ENCODE measurements at regions not wholly inside any gene's neighbourhood (a gene's known extent, or its start where the extent isn't known, plus 50 kb on each side); places are given as distances from the start of the nearest gene placed in this dataset.
"Not testable (repeated sequence)": the region's sequence is repeated elsewhere in the genome, so short reads cannot be mapped to it uniquely, and the experiment has no call there.

DNA sequence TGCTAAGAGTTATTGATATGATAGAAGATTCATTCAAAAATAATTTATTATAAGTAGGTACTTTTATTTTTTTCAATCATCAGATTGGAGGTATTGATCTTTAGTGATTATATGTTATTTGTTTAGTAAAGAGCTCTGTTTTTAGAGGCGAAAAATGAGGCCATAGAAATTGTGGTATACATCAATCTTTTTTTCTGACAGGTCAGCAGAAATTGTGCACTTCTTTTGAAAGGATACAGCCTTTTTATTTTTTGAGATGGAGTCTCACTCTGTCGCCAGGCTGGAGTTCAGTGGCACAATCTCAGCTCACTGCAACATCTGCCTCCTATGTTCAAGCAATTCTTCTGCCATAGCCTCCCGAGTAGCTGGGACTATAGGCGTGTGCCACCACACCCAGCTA lies 292.1 kb downstream of the BAMBI start:
- DNase-seq = no peak

DNA sequence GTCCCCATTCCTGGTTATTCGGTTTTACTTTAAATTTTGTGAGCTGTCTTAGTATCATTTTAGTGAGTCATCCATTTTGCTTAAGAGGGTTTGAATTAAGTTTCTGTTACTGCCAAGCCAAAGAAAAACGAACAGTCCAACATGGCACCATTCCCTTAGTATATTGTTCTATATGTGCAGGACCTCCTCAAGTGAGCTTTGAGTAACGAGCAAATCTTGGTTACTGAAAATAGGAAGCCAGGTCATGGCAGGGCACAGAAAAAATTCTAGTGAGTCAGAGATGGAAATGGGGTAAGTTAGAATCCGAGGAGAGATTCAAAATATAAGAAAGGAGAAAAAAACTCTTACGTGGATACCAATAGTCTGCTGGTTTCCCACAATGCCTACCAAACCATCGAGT lies 292.9 kb downstream of the BAMBI start:
- DNase-seq = no peak

DNA sequence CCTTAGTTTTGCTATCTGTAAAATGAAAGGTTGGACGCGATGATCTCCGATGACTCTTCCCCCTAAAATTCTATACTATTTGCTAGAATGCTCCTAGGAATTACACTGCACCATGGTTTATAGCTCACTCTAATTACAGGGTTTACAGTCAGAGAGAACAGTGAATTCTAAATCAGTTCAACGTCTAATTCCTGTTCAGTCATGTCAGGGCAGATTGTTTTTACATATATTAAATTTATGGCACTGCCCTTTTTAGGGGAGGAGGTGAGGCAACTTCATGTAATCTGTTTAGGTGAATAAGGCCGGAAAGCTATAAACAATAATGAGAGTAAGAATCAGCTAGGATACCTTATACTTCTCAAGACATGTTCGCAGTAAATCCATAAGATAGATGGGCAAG lies 293.9 kb downstream of the BAMBI start:
- DNase-seq = no peak

DNA sequence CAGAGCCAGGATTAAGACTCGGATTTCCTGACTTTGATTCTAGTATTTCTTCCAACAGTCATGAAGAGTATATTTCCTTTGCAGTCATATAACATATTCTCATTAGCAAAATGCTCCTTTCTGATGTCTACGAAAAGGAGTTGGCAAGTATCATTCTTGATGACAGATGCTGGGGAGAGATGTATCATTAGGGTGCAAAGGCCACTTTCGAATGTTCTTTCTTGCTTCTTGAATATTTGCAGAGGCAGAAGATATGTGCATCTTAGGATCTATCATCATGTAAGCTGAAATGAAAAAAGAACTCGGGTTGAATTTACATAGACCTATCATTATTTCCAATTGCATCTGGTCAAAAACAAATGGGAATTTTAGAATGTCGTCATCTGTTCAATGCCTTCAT lies 294.4 kb downstream of the BAMBI start:
- DNase-seq = no peak

DNA sequence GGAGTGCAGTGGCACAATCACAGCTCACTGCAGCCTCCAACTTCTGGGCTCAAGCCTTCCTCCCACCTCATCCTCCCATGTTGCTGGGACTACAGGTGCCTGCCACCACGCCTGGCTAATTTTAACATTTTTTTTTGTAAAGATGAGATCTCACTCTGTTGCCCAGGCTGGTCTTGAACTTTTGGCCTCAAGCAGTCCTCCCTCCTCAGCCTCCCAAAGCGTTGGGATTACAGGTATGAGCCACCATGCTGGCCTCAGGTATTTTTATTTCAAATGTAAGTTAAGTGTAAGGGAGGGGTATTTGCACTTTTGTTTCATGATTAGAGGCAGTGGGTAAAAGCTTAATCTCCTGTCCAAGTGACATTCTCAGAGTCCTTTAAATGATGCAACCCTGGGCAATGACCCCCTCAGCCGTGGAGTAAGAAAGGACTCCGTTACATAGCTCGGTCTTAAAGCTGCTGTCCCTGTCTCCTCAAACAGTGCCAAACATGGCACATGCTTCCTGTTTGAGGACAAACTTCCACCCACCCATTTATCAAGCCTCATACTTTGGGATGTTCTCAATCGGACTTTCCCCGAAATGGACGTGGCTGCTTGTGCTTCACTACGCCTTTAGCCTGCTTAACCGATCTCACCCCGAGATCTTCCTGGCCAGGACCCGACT lies 296.1 kb downstream of the BAMBI start:
- no peak for DNase-seq

DNA sequence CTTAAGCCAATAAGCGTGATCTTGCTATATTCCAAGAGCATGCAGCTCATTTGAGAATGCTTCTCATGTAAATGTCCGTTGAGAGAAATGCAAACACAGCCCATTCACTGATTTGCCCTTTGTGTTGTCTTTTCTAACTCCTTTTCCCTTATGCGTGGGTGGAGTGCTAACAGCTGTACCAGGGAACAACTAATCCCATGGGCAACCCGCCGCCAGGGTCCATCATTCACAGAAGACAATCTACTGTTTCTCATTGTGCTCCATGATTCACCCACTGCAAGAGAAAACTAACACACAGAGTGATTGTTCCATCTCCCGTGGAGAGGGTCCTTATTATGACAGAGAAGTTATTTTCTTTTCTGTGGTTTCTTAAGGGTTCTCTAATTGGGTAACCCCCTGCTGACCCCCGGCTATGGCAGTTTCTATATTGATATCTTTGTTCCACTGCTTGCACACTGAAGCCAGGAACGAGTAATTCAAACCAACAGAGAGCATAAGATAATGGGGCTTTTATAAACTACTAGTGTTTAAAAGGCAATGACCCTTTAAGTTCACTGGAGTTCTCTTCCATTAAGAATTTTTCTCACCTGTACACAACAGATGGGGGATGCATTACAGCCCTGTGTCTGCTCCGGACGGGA lies 298.7 kb downstream of the BAMBI start:
- DNase-seq = no peak

DNA sequence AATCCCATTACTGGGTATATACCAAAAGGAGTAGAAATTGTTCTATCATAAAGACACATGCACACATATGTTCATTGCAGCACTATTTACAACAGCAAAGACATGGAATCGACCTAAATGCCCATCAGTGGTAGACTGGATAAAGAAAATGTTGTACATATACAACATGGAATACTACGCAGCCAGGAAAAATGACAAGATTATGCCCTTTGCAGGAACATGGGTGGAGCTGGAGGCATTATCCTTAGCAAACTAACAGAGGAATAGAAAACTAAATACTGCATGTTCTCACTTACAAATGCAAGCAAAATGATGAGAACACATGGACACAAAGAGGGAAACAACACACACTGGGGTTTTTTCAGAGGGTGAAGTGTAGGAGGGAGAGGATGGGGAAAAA lies 300.2 kb downstream of the BAMBI start:
- no peak for DNase-seq

DNA sequence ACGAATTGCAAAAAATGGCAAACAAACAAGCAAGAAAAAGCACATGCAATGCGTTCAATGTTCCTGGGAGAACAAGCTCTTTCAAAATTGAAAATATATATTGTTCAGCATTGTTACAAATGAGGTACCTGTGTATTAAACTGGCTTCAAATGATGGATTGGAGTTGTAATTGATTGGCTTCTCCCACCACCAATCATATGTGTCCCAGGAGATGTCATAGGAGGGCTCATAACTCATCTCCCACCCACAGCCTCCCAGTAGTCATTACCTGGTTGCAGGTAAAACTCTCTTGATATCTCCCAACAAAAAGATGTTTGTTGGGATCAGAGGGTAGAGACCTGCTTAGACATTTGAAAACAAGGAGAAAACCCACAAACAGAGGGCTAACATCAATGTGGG lies 302.9 kb downstream of the BAMBI start:
- DNase-seq = no peak

DNA sequence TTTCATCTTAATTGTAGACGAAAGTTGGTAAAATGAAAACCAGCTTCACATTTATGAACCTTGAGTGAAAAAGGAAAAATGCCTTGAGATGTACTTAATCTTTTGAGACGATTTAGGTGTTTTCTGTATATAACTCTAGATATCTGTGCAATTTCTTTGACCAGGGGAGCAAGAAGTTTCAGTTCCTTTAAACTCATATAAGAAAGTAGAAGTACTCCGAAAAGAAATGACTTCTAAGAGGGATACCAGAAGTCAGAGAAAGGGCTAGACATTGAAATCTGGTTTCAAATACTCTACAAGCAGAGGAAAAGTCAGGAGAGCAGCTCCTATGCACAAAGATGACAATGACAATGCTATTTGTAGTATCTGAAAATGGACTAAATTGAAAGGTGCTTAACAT lies 303.7 kb downstream of the BAMBI start:
- no peak for DNase-seq

DNA sequence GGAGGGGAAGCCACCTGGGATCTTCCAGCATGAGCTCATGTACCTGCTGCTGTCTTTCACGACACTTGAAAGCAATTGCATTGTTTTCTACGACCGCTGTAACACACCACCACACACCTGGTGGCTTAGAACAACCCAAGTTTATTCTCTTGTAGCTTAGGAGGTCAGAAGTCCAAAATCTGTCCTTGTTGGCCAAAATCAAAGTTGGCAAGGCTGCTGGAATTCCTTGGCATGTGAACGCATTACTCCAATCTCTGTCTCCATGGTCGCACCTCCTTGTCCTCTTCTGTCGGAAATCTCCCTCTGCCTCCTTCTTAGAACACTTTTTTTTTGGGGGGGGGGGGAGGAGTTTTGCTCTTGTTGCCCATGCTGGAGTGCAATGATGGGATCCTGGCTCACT lies 305.7 kb downstream of the BAMBI start:
- no peak for DNase-seq

DNA sequence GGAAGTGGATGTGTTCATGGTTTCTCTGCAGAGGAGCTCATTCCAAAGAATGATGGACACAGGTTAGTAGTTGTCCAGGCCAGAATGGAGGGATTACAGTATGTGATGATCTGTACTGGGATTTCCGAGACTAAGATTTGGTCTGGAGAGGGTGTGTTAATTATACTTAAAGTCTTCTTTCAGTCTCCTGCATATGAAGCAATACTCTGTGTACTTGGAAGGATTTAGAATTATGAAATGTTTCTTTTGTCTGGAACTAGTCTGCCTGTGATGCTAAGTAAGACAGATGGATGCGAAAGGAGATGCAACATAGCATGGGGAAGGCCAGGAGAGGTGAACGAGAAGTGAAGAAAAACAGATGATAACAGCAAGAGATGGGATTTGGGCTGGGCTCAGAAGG lies 305.1 kb upstream of the LYZL1 start:
- DNase-seq = no peak

DNA sequence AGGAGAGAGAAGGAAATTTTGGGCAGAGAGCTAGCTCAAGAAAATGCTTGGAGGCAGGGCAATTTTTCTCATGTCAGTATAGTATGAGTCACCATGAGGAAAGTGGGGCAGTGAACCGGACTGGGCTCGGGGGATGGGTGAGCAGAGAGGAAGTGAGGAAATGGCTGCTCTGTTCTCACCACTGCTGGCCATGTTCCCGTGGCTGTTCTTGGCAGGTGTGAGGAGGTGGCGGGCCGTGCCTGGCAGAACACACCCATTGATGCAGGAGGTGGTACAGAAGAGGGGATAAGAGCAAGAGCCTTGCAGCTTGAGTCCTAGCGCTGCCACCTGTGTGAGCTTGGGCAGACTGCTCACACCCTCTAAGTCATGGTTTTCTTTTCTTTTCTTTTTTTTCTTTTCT lies 304.4 kb upstream of the LYZL1 start:
- DNase-seq = peak in 1 of 2 donors; percentile 43

DNA sequence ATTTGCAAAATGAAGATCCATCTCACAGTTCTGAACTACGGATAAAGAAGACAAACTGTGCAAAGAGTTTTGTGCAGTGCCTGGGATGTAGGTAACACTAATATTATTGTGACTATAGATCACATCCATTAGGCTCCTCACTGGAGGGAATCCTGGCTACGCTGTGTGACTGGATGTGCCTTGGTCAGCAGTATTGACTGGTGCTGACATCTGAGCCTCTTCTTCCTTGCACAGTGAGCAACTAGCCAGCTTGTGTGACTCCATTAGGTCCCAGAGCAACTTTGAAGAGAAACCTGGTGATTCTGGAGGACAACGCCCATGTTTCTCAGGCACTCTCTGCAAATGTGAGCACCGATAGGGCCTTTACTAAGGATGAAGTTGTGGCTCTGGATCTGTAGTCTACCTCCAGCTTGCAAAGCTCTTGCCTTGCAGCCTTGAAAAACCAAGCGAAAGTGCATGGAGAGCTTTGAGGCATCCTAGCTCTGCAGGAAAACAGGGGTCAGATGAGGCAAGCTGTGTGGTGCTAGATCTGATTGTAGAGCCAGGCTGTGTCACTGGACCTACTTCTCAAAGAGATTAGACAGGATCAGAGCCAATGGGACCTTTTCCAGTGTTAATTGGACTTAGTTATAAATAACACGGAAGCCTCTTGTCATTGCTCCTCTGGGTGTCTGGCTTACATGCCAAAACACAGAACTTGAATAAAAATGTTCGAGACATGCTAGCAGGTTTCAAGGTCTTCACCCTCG lies 303.6 kb upstream of the LYZL1 start:
- no peak for DNase-seq

DNA sequence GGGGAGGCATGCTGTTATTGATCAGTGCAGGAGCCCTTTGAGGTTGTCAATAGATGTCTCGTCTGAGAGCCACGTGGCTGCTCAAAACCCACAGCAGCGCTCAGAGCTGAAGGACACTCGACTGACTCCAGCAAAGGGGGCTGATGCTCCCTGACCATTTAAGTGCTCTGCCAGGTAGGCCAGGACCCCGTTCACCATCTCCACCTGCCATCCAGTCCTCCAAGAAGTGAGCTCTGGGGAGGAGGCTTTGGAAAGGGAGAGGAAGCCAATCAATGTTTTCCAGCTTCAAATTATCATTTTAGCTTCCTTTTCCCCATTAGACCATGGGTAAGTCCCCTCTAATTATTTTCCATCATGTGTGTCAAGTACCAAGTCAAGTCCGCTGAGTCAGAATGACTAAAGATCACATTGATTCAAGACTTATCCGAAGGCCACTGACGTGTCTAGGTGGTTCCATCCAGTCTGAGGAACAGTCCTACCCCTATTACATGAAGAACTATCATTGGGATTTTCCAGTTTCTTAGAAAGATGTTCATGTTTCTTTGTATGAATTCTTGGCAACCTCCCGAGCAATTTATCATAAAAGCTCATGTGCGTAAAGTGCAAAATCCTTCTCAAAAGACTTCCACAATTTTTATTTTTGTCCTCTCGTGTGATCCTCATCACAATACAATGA lies 302.6 kb upstream of the LYZL1 start:
- no peak for DNase-seq

DNA sequence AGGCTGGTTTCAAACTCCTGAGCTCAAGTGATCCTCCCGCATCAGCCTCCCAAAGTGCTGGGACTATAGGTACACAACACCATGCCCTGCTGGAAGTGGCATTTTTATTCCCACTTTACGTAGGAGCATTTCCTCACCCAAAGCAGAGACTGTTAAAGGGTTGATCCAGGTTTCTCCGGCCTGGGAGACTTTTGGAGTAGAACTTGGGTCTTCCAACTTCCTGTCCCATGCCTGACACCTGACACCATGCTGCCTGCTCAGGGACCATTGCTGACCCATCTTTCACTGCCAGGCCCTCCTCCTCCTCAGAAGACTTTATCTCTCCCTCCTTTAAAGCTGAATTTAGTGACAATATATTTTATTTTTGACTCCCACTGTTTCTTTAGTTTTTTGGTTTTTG lies 302.0 kb upstream of the LYZL1 start:
- no peak for DNase-seq

DNA sequence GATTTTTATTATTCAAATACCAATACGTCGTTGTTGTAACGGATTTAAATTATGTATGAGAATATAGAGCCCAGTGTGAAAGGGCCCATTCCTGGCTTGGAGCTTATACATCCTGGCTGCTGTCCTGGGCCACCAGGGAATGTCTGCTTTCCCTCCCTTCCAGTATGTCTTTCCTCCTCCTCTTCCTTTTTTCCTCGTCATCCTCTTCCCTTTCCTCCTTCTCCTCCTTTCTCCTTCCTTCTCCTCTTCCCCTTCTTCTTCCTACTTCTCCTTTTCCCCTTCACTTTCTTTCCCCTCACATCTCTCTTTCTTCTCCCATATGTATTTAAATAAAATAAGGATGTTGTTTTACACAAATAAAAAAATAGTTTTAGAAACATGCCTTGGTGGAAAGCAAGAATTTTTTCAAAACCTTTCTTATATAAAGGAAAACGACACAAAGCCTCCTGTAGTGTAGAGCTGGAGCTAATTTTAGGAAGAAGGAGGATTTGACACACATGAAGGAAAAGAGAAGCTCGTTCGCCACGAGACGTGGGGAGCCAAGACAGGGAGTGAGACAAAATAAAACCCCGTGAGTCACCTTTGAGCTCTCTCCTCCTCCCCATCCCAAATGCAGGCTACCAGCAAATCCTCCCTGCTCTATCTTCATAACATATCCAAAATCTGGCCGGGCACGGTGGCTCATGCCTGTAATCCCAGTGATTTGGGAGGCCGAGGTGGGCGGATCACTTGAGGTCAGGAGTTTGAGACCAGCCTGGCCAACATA lies 301.1 kb upstream of the LYZL1 start:
- DNase-seq = no peak

DNA sequence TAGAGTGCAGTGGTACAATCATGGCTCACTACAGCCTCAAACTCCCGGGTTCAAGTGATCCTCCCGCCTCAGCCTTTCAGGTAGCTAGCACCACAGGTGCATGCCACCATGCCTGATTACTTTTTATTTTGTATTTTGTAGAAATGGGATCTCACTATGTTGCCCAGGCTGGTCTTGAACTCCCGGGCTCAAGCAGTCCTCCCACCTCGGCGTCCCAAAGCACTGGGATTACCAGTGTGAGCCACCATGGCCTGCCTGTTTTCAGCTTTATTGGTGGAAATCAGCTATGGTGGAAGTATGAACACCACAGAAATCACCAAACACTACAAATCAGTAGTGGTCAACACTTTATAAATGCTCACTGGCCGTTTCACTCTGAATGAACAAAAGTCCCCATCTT lies 299.9 kb upstream of the LYZL1 start:
- no peak for DNase-seq

DNA sequence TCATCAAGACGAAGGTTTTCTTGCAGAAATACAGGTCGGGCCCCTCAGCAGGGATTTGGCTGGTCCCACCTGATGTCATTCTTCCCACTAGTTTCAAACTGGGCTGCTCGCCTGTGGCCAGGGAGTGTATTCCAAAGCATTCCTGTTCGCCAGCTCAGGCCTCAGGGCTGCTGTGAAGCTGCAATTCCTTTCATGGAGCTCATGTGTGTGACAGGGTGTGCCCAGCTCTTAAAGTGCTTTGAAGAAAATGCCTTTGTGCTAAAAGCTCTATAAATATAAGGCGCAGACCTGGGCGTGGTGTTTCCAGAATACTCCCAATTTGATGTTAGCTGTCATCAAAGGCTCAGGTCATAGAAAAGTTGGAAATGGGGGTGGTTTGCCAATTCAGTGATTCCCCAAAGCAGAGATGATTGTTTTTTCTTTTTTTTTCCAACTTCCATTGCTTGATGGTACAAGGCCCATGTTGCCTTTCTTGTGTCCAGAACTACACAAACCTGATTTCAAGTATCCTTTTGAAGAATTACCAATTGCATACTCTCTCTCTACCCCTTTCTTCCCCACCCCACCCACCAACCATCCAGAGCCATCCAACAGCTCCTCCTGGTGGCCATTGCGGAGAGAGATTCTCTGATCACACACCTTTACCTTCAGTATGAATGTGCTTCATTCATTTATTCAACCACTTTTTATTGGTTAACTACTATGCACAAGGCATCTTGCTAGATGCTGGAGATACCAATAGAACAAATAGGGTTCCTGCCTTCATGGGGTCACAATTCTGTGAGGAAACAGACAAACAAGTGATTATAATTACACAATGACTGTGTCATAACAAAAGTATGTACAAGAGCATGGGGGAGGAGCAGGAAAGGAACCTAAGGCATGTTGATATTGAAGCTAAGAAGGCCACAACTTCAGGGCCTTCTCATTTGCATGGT lies 297.3 kb upstream of the LYZL1 start:
- DNase-seq = peak in 1 of 2 donors; percentile 26

DNA sequence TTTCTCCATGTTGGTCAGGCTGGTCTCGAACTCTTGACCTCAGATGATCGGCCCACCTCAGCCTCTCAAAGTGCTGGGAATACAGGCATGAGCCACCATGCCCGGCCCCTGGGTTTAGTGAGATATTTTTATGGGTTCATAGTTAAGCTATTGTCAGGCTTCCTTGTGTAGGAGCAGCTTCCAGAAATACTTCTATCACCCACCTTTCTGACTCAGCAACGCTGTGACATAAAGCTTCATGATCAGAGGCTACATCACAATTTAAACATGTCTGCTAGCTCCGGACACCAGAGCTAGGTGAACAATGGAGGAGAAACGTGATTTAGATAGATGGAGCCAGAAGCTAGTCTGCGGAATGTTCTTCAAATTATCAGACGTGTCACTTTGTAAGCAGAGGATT lies 295.8 kb upstream of the LYZL1 start:
- no peak for DNase-seq

DNA sequence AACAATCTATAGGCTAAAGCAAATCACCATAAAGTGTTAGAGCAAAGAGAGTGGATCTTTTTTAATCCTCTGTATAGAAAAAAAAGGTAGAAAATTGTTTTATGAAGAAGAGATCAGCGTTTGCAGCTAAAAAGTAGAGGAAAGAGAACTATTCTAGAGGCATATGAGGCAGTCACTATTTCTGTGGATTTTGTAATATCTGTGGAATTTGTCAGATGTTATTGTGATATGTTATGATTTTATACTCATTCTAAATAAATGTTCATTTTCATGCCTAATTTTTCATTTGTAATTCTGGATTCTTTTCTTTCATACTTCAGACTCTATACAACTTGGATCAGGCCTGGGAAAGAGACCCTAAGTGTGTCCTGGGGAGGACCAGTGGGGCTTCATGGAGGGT lies 295.0 kb upstream of the LYZL1 start:
- DNase-seq = no peak

DNA sequence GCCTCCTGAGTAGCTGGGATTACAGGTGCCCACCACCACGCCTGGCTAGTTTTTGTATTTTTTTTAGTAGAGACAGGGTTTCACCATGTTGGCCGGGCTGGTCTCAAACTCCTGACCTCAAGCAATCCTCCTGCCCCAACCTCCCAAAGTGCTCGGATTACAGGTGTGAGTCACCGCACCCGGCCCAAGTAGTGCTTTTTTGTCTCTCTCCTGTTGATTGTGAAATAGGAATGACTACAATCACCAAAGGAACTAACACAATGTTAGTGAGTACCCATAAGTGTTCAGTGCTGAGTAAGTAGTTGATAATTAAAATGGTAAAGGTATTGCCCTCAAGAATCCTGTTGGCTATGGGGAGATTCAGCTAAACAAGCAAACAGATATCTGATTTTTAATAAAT lies 294.1 kb upstream of the LYZL1 start:
- not testable (repeated sequence) for DNase-seq

DNA sequence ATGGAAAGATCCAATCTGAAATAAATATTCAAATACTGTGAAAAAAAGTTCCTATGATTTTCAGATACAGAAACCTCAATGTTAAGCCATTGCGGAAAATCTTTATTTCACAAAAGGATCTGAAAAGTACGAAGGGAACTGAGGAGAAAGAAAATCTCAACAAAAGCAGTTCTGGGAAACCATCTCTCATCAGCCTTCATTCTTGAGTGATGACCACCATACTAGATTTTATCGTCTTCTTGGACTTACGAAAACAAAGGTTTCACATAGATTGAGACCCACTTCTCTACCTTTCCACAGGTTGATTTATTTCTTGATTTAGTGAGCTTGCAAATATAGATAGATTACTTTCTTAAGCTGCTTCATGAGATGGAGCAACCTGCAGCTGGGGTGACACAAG lies 293.4 kb upstream of the LYZL1 start:
- no peak for DNase-seq

Measured in CD4-positive, alpha-beta T cell treated with Interleukin-4 for 1 hour (primary cell).